ENCODE measurements at regions not wholly inside any gene's neighbourhood (a gene's known extent, or its start where the extent isn't known, plus 50 kb on each side); places are given as distances from the start of the nearest gene placed in this dataset.
A peak's percentile ranks its signal among the peaks of the same experiment; 100 is the strongest.

DNA sequence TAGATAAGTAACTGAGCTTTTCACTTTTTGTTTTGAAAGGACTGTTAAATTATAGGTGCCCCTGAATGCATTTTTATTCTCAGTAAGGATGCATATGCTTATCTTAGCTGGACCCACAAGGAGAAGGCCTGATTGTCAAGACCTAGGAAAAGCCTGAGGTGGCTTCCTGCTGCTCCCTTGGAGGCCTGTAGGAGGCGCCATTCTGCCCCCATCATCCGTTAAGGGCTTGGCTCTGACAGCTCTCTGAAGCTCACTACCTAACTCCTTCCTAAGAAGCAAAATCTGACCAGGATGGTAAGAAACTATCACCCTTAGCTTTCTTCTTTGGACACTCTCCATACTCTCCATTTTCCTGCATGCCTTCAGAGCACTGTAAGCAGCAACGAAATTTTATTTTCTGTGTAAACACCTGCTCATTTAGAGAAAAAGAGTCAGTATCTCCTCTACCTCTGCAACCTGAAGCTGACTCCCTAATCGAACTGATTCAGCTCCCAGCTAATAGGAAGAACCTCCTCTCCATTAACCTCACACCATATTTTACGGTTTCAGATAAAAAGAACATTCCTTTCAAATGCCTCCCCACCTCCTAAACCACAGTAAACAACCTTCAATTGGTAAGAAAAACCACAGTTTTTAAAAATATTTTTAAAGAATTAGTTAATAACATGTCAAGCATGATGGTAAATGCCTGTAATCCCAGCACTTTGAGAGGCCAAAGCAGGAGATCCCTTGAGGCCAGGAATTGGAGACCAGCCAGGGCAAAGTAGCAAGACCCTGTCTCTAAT, 73.4 kb upstream of the EDNRA start:
- TF ChIP-seq, protein P1, sequence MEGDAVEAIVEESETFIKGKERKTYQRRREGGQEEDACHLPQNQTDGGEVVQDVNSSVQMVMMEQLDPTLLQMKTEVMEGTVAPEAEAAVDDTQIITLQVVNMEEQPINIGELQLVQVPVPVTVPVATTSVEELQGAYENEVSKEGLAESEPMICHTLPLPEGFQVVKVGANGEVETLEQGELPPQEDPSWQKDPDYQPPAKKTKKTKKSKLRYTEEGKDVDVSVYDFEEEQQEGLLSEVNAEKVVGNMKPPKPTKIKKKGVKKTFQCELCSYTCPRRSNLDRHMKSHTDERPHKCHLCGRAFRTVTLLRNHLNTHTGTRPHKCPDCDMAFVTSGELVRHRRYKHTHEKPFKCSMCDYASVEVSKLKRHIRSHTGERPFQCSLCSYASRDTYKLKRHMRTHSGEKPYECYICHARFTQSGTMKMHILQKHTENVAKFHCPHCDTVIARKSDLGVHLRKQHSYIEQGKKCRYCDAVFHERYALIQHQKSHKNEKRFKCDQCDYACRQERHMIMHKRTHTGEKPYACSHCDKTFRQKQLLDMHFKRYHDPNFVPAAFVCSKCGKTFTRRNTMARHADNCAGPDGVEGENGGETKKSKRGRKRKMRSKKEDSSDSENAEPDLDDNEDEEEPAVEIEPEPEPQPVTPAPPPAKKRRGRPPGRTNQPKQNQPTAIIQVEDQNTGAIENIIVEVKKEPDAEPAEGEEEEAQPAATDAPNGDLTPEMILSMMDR (conservative IDR thresholded peaks at IDR 0.05) = peak; percentile 44
- TF ChIP-seq ZFX (IDR thresholded peaks at IDR 0.05) = no peak
